Activated CD4-positive, alpha-beta T cell treated with anti-CD3 and anti-CD28 coated beads, Interleukin-2, amount 50 U/mL, for 16 hours (primary cell): ENCODE measurements at regions not wholly inside any gene's neighbourhood (a gene's known extent, or its start where the extent isn't known, plus 50 kb on each side); places are given as distances from the start of the nearest gene placed in this dataset.

Experiments used
- DNase-seq: peaks from one replicate; pipeline ENCODE4 v3.0.0-alpha.2; 2020

DNA sequence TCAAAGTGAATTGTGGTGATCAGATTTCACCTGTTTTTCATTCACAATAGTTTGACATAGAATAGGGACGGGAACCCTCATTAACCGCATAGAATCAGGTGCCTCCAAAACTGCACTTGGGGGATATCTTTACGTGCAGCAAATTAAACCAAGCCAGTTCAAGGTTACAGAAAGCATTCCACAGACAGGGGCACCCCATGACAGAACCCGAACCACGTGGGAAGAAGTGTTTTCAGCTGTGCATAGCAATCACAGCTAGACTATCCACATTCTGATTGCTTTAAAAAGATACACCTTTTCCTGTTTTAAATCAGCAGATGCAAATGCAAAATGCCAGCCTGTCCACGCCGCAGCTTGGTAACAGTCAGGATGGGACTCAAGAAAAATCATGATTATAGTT is 205.8 kb downstream of the ANAPC1 start:
- DNase-seq: no peak

DNA sequence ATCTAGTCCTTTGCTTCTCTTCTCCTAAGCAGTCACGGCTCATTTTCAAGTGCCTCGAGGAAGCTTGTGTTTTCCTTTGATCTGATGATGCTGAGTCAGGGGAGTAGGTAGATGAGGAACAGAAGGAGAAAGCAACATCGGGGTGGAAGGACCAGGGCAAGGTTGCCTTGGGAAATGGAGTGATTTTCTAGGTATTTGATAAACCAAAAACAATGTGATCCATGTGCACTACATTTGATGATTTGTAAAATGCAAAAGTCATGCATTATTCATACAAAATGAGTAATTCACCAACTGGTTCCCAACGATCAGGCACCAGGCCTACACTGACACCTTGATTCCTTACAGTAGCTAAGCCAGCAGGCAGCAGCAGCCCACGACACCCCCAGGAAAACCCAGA is 205.3 kb downstream of the ANAPC1 start:
- no peak for DNase-seq

DNA sequence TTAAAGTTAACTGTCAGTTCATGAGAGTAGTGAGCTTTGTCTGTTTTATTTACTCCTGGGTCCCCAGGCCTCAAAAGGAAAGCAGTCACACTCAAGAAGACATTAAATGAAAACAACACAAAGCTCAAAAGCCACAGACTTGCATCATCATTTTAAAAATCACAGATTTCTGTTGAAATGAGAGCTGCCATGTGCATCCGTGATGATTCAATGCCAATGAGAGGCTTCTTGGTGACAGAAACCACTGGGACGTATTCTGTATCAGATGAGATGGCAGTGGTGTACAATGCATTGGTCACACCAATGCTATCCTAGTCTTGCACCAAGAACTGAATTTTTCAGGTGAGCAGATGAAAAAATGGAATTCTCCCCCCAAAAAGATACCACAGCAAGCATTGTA is 204.8 kb downstream of the ANAPC1 start:
- DNase-seq: peak; percentile 69

- no peak for DNase-seq
These were observed 199.4 kb downstream of the ANAPC1 start for GRCh38 chr2:111684611-111685010.

- DNase-seq: no peak
These were observed 198.7 kb downstream of the ANAPC1 start for GRCh38 chr2:111685342-111685741.

GRCh38 chr2:111686994-111687393 is 197.0 kb downstream of the ANAPC1 start:
- DNase-seq: no peak

DNA sequence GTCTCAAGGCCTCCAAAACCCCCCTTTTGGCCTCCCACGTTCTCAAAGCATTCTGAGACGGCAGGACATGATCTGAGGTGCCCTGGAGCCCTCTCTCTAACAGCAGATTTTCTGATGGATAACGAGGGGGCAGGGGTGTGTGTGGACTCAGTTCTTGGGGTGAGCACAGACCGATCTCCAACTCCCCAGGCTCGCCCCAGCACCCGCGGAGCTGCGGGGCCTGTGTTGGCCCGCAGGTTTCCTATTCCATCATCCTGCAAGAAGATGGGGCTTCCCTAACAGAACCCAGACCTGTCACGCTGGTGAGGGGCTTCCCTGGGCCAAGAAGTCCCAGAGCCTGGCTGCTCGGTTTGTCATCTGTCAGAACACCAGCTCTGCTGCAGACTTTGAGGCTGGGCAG is 196.1 kb downstream of the ANAPC1 start:
- no peak for DNase-seq

GRCh38 chr2:111688482-111688881 is 195.5 kb downstream of the ANAPC1 start:
- DNase-seq: no peak

DNA sequence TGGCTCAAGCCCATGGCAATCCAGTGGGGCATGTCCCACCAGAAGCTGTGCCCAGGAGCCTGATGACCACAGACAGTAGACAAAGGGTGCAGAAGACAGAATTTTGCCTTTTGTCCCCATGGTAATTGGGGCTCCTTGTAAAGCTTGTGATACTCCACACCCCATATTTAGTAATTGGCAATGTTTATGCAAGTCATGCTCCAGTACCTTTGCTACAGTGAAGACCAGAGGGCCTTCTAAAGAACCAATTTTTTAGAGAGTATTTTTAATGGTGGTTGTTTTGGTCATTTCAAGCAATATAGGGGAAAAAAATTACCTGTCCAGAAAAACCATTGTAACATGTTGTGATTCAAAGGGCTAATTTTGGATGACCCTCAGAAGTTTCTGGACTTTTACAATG is 194.8 kb downstream of the ANAPC1 start:
- DNase-seq: no peak

DNA sequence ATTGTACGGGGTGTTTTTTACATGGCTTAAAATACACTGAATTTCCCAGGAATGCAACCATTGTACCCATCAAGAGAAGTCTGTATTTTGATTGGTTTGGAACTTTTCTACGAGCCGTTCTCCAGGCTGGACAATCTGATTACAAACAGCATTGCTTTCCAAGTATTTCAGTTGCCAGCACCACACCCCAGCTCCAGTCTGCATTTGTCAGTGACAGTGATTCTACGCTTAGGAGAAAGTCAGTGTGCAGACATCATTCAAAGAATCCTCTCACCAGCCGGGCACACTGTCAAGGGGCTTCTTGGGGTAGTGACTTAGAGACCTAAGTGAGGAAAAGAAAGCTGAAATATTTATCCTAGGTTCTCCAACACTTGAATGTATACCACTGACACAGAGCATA is 194.1 kb downstream of the ANAPC1 start:
- no peak for DNase-seq

GRCh38 chr2:111691164-111691875 is 192.7 kb downstream of the ANAPC1 start:
- no peak for DNase-seq

DNA sequence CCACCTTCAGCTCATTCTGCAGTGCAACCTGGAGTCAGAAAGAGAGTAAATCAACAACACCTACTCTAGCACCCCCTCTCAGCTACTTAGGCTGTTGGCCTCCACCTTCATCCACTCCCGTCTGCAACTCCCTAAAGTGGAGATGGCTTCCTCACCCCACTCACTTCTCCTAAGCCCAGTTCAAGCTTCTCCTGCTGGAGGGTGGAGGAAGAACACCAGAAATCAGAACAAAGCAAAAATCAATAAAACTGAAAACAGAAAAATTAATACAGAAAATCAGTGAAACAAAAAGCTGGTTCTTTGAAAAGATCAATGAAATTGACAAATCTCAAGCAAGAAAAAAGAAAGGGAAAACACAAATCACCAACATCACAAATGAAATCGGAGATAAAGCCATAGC is 191.7 kb downstream of the ANAPC1 start:
- DNase-seq: no peak

- DNase-seq: no peak
These were observed 189.3 kb downstream of the ANAPC1 start for GRCh38 chr2:111694700-111695101.

- no peak for DNase-seq
These were observed 188.5 kb downstream of the ANAPC1 start for GRCh38 chr2:111695441-111696007.

DNA sequence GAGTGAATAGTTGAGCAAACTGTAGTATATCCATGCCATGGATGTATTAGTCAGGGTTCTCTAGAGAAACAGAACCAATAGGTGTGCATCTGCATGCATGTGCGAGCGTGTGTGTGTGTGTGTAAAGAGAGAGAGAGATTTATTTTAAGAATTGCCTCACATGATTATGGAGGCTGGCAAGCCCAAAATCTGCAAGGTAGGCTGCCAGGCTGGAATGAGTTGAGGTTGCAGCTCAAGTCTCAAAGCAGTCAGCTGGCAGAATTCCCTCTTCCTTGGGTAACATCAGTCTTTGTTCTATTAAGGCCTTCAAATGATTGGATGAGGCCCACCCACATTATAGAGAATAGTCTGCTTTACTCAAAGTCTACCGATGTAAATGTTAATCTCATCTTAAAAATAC is 187.8 kb downstream of the ANAPC1 start:
- no peak for DNase-seq

- DNase-seq: no peak
These were observed 186.4 kb downstream of the ANAPC1 start for GRCh38 chr2:111697560-111697959.

GRCh38 chr2:111698089-111698488 is 185.9 kb downstream of the ANAPC1 start:
- no peak for DNase-seq

DNA sequence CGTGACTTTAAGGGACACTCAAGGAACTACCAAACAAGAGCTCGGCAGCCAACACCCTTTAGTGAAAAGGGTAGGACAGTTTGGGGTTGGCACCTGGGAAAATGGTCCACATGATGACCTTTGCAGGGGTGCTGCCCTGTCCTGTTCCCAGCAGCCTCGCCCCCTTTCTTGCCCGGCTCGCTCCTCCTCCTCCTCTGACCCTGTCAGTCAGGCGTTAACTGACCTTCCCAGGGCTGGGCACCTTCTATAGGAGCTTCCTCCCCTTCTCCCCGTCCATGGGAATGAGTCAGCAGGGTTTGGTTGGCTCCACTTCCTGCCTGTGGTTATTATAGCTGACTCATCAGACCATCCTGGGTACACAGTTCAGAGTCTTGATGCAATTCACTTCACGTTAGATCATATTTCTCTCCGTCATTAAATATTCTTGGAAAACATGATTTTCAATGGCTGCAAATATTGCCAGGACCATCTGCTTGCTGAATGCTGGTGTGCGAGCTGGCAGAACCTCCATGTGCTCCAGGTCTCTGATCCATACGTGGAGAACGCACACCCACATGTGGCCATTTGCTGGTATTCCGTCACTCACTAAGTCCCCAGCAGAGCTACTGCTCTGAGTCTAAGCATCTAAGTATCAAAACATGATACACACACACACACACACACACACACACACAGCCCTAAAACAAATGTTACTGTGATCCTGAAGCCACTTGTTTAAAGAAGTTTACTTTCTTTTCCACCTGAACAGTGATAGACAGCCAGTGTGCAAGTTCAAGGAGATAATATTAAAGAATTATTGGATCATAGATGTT is 185.0 kb downstream of the ANAPC1 start:
- peak; percentile 91 for DNase-seq

GRCh38 chr2:111701266-111701665 is 182.7 kb downstream of the ANAPC1 start:
- DNase-seq: no peak

DNA sequence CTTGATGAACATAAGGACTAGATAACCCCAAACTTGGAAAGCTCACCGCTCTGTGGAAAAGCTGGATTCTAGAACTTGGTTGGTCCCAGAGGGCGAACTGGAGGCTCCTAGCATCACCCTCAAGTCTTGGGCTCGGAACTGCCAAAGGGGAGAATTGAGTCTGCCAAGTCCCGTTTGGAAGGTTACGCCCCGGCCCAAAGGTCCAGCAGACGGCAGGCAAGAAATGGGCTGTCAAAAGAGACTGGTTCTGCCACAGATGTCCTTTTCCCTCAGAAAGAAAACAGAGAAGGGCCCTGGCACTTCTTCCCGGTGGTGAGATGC is 182.2 kb downstream of the ANAPC1 start:
- no peak for DNase-seq

GRCh38 chr2:111702119-111702803 is 181.7 kb downstream of the ANAPC1 start:
- peak; percentile 73 for DNase-seq

- DNase-seq: no peak
These were observed 181.2 kb downstream of the ANAPC1 start for GRCh38 chr2:111702804-111703196.

GRCh38 chr2:111703759-111704158 is 180.2 kb downstream of the ANAPC1 start:
- DNase-seq: no peak

- DNase-seq: peak; percentile 41
These were observed 179.7 kb downstream of the ANAPC1 start for GRCh38 chr2:111704246-111704645.
